ENCODE measurements at regions not wholly inside any gene's neighbourhood (a gene's known extent, or its start where the extent isn't known, plus 50 kb on each side); places are given as distances from the start of the nearest gene placed in this dataset.

GRCh38 chr12:88665071-88665470 lies 84.8 kb upstream of the KITLG start:
- Histone ChIP-seq H3K9me3 (replicated peaks in 1 of 2; ENCODE audit: control insufficient read depth in 1 of 2, insufficient read depth in 1 of 2, low read length in 2 of 2) (peaks cover 6 to 12% of the 10 kb centered on the region in 2 donors), H3K27ac (ENCODE audit: low read depth in 1 of 2, low read length in 2 of 2) (no peak overlapping the region), H3K9ac (ENCODE audit: insufficient read depth, low read length, poor library complexity, severe bottlenecking) (no peak overlapping the region), H2AFZ (ENCODE audit: insufficient read depth, low read depth, low read length, poor library complexity, severe bottlenecking) (no peak overlapping the region), H4K20me1 (ENCODE audit: insufficient read depth, low read length) (no peaks in the 10 kb centered on the region), H3K4me2 (replicated peaks; ENCODE audit: extremely low read depth, low read length, poor library complexity, severe bottlenecking) (no peak overlapping the region), H3K4me1 (ENCODE audit: control insufficient read depth in 1 of 2, insufficient read depth in 2 of 2, low read length in 2 of 2) (no peaks in the 10 kb centered on the region), H3K36me3 (replicated peaks in 1 of 2; ENCODE audit: control insufficient read depth in 1 of 2, insufficient read depth in 2 of 2, low read length in 2 of 2) (no peaks in the 10 kb centered on the region), H3K27me3 (ENCODE audit: control insufficient read depth in 2 of 2, insufficient read depth in 2 of 2, low read length in 2 of 2) (no peaks in the 10 kb centered on the region), H3K79me2 (ENCODE audit: insufficient read depth, low read length) (no peaks in the 10 kb centered on the region), H3K4me3 (replicated peaks in 1 of 3; ENCODE audit: low read depth in 2 of 3, low read length in 3 of 3) (no peak overlapping the region)
- Mint-ChIP-seq H3K27ac (no peak overlapping the region), H3K36me3 (no peaks in the 10 kb centered on the region), H3K4me1 (no peaks in the 10 kb centered on the region), H3K9me3 (peaks cover 4 to 24% (median 14%) of the 10 kb centered on the region in 7 donors), H3K4me3 (no peak overlapping the region), H3K27me3 (ENCODE audit: low read depth in 3 of 3) (peaks cover 4 to 8% (median 8%) of the 10 kb centered on the region in 3 donors)
- no peak for DNase-seq
- no peak for TF ChIP-seq CTCF (IDR thresholded peaks at IDR 0.05)
- intact Hi-C loops (cut with micrococcal nuclease): no loop called here

- DNase-seq: no peak
- intact Hi-C loops (cut with micrococcal nuclease): no loop called here
- Histone ChIP-seq H3K4me3 (replicated peaks in 1 of 3; ENCODE audit: low read depth in 2 of 3, low read length in 3 of 3) (no peak overlapping the region), H3K36me3 (replicated peaks in 1 of 2; ENCODE audit: control insufficient read depth in 1 of 2, insufficient read depth in 2 of 2, low read length in 2 of 2) (no peaks in the 10 kb centered on the region), H3K9me3 (replicated peaks in 1 of 2; ENCODE audit: control insufficient read depth in 1 of 2, insufficient read depth in 1 of 2, low read length in 2 of 2) (peaks cover 6 to 10% of the 10 kb centered on the region in 2 donors), H3K9ac (ENCODE audit: insufficient read depth, low read length, poor library complexity, severe bottlenecking) (no peak overlapping the region), H3K4me2 (replicated peaks; ENCODE audit: extremely low read depth, low read length, poor library complexity, severe bottlenecking) (no peak overlapping the region), H4K20me1 (ENCODE audit: insufficient read depth, low read length) (no peaks in the 10 kb centered on the region), H3K4me1 (ENCODE audit: control insufficient read depth in 1 of 2, insufficient read depth in 2 of 2, low read length in 2 of 2) (peaks cover 5 to 12% of the 10 kb centered on the region in 2 donors), H2AFZ (ENCODE audit: insufficient read depth, low read depth, low read length, poor library complexity, severe bottlenecking) (no peak overlapping the region), H3K79me2 (ENCODE audit: insufficient read depth, low read length) (no peaks in the 10 kb centered on the region), H3K27ac (ENCODE audit: low read depth in 1 of 2, low read length in 2 of 2) (no peak overlapping the region), H3K27me3 (ENCODE audit: control insufficient read depth in 2 of 2, insufficient read depth in 2 of 2, low read length in 2 of 2) (no peaks in the 10 kb centered on the region)
- Mint-ChIP-seq H3K9me3 (peaks cover under 1 to 16% (median 11%) of the 10 kb centered on the region in 7 donors), H3K36me3 (no peaks in the 10 kb centered on the region), H3K27ac (no peak overlapping the region), H3K4me3 (no peak overlapping the region), H3K27me3 (ENCODE audit: low read depth in 3 of 3) (peaks cover 3 to 8% (median 4%) of the 10 kb centered on the region in 3 donors), H3K4me1 (peaks cover 10% of the 10 kb centered on the region)
- no CpG with 5 or more reads among the region's 1 CpG for WGBS (ENCODE audit: insufficient coverage)
- no peak for TF ChIP-seq CTCF (IDR thresholded peaks at IDR 0.05)
These were observed 82.7 kb upstream of the KITLG start for GRCh38 chr12:88662961-88663360.

Data from CD14-positive monocyte (primary cell).